Activated naive CD4-positive, alpha-beta T cell treated with anti-CD3 and anti-CD28 coated beads for 36 hours (primary cell): ENCODE measurements at regions not wholly inside any gene's neighbourhood (a gene's known extent, or its start where the extent isn't known, plus 50 kb on each side); places are given as distances from the start of the nearest gene placed in this dataset.
"Not testable (repeated sequence)": the region's sequence is repeated elsewhere in the genome, so short reads cannot be mapped to it uniquely, and the experiment has no call there.

Experiments
- CTCF ChIA-PET: fragments of 350-600 bp; sonication (Branson Sonifier 250); formaldehyde crosslinking; loops from one replicate; lab custom pipeline; 2021; ENCODE audit warnings: antibody characterized with exemption; lab: Charles Lee
- DNase-seq: peaks from one replicate; pipeline ENCODE4 v3.0.0-alpha.2; 2020
- H3K27ac Mint-ChIP-seq: one replicate; pipeline ENCODE4 v1.8.0; 2021; ENCODE audit warnings: mild to moderate bottlenecking, mixed read lengths
- H3K27me3 Mint-ChIP-seq: one replicate; pipeline ENCODE4 v1.8.0; 2021; ENCODE audit warnings: low read depth, mixed read lengths
- H3K36me3 Mint-ChIP-seq: one replicate; pipeline ENCODE4 v1.8.0; 2021; ENCODE audit warnings: low read depth, mixed read lengths
- H3K4me1 Mint-ChIP-seq: one replicate; pipeline ENCODE4 v1.8.0; 2021; ENCODE audit warnings: low read depth, mixed read lengths
- H3K4me3 Mint-ChIP-seq: one replicate; pipeline ENCODE4 v1.8.0; 2021; ENCODE audit warnings: mild to moderate bottlenecking, moderate library complexity, mixed read lengths
- H3K9me3 Mint-ChIP-seq: one replicate; pipeline ENCODE4 v1.8.0; 2021; ENCODE audit warnings: mixed read lengths
- intact Hi-C: fragments of 100-400 bp; cut with micrococcal nuclease; formaldehyde crosslinking; loops from one replicate; pipeline ENCODE4 v1.15.1; 2023

DNA sequence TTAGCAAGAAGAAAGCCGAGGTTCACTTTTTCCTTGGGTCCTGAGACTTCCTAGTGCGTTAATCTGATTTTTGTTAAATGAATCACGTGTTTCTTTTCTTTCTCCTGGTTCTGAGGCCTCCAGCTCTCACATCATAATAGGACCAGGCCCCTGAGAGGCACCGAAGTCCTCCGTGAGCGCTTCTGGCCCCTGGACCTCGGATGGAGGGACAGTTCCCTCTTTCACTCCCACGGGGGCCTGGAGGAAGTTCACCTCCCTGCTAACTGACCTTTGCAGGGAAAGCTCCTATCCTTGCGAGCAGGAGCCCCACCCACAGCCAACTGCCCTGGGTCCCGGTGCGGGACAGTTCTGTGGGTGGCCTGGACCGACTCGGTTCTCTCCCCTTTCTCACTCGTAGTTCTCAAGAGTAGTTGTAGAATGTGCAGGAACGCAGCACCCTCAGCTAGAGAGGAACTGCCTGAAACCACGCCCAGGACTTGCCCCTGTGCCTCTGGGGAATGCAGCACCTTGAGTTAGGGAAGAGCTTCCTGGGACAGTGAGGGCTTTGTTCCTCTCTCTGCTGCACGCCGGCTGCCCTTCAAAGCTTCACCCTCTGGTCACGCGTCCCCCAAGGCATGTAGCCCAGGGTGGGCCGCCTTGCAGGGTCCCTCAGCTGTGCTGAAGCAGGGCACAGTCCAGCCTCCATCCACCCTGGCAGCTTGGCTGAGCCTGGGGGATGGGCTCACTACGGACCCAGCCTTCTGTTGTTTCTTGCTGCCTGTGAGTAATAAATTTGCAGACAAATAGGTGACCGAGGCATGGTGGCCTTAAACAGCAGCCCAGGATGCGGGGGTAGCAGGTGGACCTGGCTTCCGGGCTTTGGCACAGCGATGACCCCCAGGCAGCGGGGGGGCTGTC, 264.6 kb downstream of the ADGRD1 start:
- no peak for DNase-seq
- Mint-ChIP-seq H3K27ac (no peak overlapping the region), H3K4me3 (no peak overlapping the region), H3K9me3 (peaks cover 4% of the 10 kb centered on the region), H3K27me3 (peaks cover 7% of the 10 kb centered on the region), H3K36me3 (no peaks in the 10 kb centered on the region), H3K4me1 (peaks cover 10% of the 10 kb centered on the region)
- intact Hi-C loops = no loop called here
- CTCF ChIA-PET = no interaction called here

DNA sequence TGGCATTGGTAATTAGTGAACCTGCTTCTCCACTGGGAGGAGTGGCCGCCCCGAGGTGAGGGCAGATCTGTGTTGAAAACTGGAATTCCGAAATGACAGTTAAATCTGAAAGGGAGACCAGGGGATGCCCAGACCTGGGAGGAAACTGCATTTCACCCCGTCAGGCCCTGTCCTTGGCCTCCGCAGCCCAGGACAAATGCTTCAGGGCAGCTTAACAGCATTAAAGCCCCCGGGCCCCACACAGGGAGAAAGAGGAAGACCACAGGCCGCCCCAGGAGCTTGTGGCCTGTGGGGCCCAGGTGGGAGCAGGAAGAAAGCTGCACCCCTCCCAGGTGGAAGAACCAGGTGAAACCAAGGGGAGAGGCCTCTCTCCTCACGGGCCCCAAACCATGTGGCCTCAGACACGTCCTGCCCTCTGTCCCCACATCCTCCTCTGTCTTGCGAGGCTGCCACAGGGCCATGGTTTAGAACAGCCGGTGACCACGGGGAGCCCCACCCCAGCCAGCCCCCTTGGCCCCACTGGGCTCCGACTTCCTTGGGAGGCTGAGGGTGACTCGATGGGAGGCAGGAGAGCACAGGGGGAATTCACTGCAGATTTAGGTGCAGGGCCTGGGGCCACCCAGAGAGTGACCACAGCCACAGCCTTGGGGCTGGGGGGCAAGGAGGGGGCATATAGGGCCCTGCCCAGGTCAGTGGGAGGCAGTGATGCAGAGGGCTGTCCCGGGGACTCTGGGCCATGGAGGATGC, 265.4 kb downstream of the ADGRD1 start:
- peaks cover 10% of the 10 kb centered on the region for H3K4me1 Mint-ChIP-seq
- intact Hi-C loops = no loop called here
- CTCF ChIA-PET = no interaction called here
- peaks cover 7% of the 10 kb centered on the region for H3K27me3 Mint-ChIP-seq
- DNase-seq = no peak
- H3K36me3 Mint-ChIP-seq = no peaks in the 10 kb centered on the region
- H3K27ac Mint-ChIP-seq = no peak overlapping the region
- no peak overlapping the region for H3K4me3 Mint-ChIP-seq
- H3K9me3 Mint-ChIP-seq = no peaks in the 10 kb centered on the region

- no peak for DNase-seq
Observed at GRCh38 chr12:131219670-131220330, 266.1 kb downstream of the ADGRD1 start.

GRCh38 chr12:131220331-131220685, 266.6 kb downstream of the ADGRD1 start:
- DNase-seq = no peak
- Mint-ChIP-seq H3K4me3 (no peak overlapping the region), H3K36me3 (no peaks in the 10 kb centered on the region), H3K27me3 (peaks cover 7% of the 10 kb centered on the region), H3K4me1 (peaks cover 10% of the 10 kb centered on the region), H3K27ac (no peak overlapping the region), H3K9me3 (no peaks in the 10 kb centered on the region)
- CTCF ChIA-PET = no interaction called here
- intact Hi-C loops = no loop called here

More at GRCh38 chr12:131219670-131220330, 266.1 kb downstream of the ADGRD1 start:
- Mint-ChIP-seq H3K4me3 (no peak overlapping the region), H3K36me3 (no peaks in the 10 kb centered on the region), H3K27me3 (peaks cover 7% of the 10 kb centered on the region), H3K27ac (no peak overlapping the region), H3K9me3 (no peaks in the 10 kb centered on the region), H3K4me1 (peaks cover 10% of the 10 kb centered on the region)
- CTCF ChIA-PET = no interaction called here
- intact Hi-C loops = no loop called here

- peaks cover 10% of the 10 kb centered on the region for H3K4me1 Mint-ChIP-seq
- H3K27me3 Mint-ChIP-seq = peaks cover 7% of the 10 kb centered on the region
- H3K27ac Mint-ChIP-seq = no peak overlapping the region
- H3K36me3 Mint-ChIP-seq = no peaks in the 10 kb centered on the region
- H3K9me3 Mint-ChIP-seq = no peaks in the 10 kb centered on the region
- CTCF ChIA-PET = no interaction called here
- DNase-seq = no peak
- intact Hi-C loops = no loop called here
- H3K4me3 Mint-ChIP-seq = no peak overlapping the region
Observed at GRCh38 chr12:131221061-131221956, 267.6 kb downstream of the ADGRD1 start.

- Mint-ChIP-seq H3K36me3 (no peaks in the 10 kb centered on the region), H3K4me1 (peaks cover 10% of the 10 kb centered on the region), H3K9me3 (no peaks in the 10 kb centered on the region), H3K27me3 (peaks cover 6% of the 10 kb centered on the region), H3K27ac (no peak overlapping the region), H3K4me3 (no peak overlapping the region)
- intact Hi-C loops = no loop called here
- no peak for DNase-seq
- CTCF ChIA-PET = no interaction called here
Observed at GRCh38 chr12:131221957-131222328, 268.2 kb downstream of the ADGRD1 start.

DNA sequence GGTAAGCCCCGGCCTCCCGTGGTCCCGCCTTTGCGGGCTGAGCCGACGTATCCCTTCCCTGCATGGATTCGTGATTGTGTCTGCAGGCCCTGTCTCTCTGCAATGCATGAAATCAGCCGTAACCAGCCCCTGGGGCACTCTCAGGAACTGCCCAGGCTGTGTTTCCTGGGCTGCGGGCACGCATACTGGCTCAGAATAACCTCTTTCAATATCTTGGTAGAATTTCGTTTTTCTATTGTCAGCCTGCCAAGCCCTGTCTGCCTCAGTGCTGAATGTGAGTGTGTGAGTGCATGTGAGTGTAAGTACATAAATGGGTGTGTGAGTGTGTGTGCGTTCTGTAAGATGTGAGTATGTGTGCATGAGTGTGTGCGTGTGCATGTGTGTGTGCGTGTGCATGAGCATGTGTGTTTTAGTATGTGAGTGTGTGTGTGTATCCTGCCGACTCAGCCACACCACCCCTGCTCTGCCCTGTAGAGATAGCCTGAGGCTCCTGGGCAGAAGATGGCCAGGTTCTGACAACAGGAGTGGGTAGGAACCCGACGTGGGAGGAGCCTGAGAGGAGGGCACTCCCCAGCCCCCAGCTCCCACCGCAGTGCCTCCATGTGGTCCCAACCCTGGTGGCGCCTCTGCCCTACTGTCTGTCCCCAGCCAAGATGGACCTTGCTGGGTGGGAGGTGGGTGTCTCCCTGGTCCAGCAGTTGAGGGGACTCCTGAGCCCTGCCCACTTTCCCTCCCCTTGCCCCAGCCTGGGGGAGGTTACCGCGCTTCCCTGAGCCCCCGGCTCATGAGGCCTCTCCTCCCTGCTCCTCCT, 268.8 kb downstream of the ADGRD1 start:
- CTCF ChIA-PET = no interaction called here
- no peaks in the 10 kb centered on the region for H3K36me3 Mint-ChIP-seq

DNA sequence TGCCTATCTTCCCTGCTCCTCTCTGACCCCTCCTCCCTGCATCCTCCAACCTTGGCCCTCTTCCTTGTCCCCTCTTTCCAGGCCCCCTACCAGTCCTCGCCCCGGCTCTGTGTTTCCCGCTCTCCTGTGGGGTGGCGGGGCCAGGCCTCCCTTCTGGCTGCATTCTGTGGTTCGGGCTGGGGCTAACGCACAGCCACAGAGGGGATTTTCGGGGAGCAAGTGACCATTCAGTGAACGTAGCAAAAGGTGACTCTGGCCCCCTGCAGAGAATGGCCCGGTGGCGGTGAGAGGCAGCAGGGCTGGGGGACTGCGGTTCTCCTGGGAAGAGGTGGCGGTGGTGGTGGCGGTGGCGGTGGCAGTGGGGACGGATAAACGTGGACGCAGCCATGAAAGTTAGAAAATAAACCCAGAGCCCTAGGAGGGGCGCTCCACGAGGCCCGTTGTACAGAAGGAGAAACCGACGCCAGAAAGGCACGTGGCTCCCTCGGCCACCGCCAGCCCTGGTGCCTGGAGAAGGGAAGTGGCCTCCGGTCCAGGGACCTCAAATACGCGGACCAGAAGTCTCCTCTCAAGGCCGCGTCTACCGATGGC, 269.6 kb downstream of the ADGRD1 start:
- Mint-ChIP-seq H3K27me3 (no peaks in the 10 kb centered on the region), H3K27ac (no peak overlapping the region)
- CTCF ChIA-PET = no interaction called here

More for the DNA sequence above, 268.8 kb downstream of the ADGRD1 start:
- DNase-seq = peak; percentile 55
- intact Hi-C loops = no loop called here
- peaks cover under 1% of the 10 kb centered on the region for H3K27me3 Mint-ChIP-seq
- H3K9me3 Mint-ChIP-seq = no peaks in the 10 kb centered on the region
- no peak overlapping the region for H3K27ac Mint-ChIP-seq
- H3K4me1 Mint-ChIP-seq = peaks cover 6% of the 10 kb centered on the region
- H3K4me3 Mint-ChIP-seq = no peak overlapping the region

GRCh38 chr12:131223791-131224225, 270.1 kb downstream of the ADGRD1 start:
- Mint-ChIP-seq H3K27ac (no peak overlapping the region), H3K36me3 (no peaks in the 10 kb centered on the region), H3K4me3 (no peak overlapping the region), H3K27me3 (peaks cover under 1% of the 10 kb centered on the region), H3K4me1 (peaks cover 7% of the 10 kb centered on the region), H3K9me3 (no peaks in the 10 kb centered on the region)
- DNase-seq = no peak
- intact Hi-C loops = no loop called here
- CTCF ChIA-PET = no interaction called here

More for the DNA sequence above, 269.6 kb downstream of the ADGRD1 start:
- DNase-seq = no peak
- no peak overlapping the region for H3K4me3 Mint-ChIP-seq
- intact Hi-C loops = no loop called here
- H3K4me1 Mint-ChIP-seq = peaks cover 6% of the 10 kb centered on the region
- H3K36me3 Mint-ChIP-seq = no peaks in the 10 kb centered on the region
- H3K9me3 Mint-ChIP-seq = no peaks in the 10 kb centered on the region

DNA sequence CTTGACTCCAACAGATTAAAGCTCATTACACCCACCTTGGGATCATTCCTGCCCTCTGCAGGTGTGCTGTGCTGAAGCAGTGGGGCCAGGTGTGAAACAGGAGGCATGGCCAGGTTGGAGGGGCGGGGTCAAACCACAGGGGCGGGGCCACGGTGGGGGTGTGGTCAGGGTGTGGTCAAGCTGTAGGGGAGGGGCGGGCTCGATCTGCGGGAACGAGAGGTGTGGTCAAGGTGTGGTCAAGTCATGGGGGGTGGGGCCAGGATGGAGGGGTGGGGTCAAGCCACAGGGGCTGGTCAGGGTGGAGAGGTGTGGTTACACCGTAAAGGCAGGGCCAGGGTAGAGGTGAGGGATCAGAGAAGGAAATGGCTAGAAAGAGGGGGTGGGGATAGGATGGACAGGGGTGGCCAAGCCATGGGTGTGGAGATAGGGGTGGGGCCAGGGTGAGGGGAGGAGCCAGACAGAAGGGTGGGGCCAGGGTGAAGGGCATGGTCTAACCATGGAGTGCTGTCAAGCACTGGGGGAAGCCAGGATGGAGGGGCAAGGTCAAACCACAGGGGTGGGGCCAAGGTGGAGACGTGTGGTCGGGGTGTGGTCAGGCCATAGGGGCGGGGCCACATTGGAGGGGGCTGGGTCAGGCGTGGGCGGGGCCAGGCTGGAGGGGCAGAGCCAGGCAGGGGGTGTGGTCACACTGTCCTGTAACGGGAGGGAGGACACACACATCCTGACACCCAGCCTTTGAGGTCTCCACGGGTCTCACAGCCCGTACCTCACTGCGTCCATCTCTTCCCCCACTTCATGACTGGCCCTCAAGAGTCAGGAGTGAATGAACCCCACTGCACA, 270.7 kb downstream of the ADGRD1 start:
- H3K27me3 Mint-ChIP-seq, H3K4me3 Mint-ChIP-seq, H3K4me1 Mint-ChIP-seq, CTCF ChIA-PET, H3K9me3 Mint-ChIP-seq, H3K36me3 Mint-ChIP-seq, DNase-seq, intact Hi-C loops, H3K27ac Mint-ChIP-seq: not testable (repeated sequence)
